Activated CD4-positive, alpha-beta T cell treated with anti-CD3 and anti-CD28 coated beads, Interleukin-10, Interleukin-2, amounts not matched to agents 100 ng/mL and 50 ng/mL, durations not matched to agents 16 hours and 8 hours (primary cell): ENCODE measurements at regions not wholly inside any gene's neighbourhood (a gene's known extent, or its start where the extent isn't known, plus 50 kb on each side); places are given as distances from the start of the nearest gene placed in this dataset.

Source experiments
- DNase-seq: peaks from one replicate; pipeline ENCODE4 v3.0.0-alpha.2; 2020

DNA sequence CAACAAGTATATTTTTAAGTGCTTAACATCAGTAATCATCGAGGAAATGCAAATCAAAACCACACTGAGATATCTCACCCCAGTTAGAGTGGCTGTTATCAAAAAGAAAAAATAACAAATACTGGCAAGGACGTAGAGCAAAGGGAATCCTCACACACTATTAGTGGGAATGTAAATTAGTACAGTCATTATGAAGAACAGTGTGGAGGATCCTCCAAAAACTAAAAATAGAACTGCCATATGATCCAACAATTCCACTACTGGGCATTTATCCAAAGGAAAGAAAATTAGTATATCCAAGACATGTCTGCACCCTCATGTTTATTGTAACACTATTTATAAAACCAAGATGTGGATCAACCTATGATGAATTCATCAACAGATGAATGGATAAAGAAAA, 149.0 kb upstream of the PWP1 start:
- DNase-seq, result no peak

DNA sequence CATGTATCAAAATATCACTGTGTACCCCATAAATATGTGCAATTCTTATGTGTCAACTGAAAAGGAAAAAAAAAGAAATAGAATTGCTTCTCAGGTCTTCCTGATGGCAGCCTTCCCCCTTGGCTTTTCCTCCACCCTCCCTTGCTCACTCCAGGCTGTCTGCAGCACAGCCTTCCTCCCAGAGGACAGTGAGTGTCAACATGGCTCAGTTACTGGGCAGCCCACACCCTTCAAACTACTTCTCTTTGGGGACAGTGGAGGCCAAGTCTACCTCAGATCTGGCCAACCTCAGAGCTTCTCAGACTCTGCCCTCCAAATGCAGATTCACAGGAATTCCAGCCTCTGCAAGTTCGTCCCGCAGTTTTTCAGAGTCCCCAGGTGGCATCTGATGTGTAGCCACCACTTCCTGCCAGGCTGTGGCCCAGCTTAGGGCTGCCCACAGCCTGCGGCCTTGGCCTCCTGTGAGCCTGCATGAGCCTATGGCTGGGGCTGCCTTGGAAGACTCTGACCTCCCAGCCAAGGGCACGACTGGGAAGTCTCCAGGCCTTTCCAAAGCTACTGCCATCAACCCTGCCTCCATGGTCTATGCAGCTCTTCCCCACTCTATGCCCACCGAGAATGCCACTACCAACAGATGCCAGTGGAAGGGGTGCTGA, 148.0 kb upstream of the PWP1 start:
- no peak for DNase-seq

DNA sequence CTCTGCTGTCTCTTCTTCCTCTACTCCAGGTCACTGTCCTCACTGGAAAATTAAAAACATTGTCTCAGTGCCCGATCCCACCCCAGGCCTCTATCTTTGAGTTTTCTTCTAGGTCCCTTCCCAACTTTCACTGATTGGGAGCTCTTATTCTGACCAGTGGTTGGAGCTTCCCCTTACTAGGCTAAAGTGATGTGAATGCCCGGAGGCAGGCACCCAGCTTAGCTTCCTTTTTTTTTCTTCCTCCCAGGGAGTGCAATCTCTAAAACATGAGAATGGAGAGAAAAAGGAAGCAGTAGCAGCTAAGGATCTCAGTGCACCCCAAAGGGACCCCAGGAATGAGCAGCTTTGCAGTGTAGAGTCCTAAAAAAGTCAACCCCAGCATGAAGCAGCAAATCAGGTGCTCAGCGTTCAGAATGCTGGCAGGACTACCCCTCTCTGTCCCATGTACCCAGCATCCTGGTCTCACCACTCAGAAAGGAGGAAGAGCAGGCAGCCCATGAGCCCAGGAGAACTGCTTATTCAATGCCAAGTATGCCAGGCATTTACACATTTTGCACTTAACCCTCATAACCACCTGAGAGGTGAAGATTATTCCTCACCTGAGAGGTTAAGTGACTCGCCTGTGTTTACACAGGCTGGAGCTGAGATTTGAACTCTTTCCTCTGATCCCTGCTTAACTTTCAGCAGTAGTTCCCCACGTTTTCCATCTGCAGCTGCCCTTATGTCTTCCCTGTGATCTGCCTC, 146.2 kb upstream of the PWP1 start:
- no peak for DNase-seq

DNA sequence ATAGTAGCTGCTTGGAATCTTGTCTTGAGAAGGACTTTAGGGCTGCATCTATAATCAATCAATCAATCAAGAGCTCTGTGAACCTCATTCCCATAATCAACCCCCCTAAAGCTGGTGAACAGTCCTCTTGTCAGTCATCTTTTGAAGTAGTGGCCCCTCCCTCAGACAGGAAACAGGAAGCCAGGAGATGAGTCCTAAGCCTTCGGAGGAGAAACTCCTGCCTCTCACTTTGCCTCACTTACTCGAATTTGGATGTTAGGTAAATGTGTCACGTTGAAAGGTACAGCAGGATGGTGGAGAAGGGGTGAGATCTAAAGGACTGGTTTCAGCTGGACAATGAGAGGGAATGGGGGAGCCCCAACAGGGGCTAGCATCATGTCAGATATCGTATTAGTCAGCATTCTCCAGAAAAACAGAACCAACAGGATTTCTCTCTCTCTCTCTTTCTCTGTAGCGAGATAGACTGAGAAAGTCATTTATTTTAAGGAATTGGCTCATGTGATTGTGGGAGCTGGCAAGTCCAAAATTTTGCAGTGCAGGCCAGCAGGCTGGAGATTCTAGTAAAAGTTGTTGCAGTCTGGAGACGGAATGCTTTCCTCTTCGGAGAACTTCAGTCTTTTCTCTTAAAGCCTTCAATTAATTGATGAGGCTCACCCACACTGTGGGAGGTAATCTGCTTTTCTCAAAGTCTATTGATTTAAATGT, 144.4 kb upstream of the PWP1 start:
- no peak for DNase-seq

DNA sequence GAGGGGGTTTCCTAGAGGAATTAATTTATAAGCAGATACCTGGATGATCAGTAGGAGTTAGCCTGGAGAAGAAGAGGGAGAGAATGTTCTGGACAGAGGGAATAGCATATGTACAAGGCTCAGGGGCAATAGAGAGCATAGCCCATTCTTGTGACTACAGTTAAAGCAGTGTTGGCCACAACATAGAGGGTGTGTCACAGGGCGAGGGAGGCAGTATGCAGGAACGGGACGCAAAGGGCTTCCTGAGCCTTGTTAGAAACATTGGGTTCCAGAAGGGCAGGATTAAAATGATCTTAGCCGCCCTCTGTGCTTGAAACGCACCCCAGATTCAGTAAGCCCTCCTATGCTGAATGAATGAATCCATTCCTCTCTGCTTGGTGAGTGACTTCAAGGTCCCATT, 142.2 kb upstream of the PWP1 start:
- DNase-seq, result no peak

DNA sequence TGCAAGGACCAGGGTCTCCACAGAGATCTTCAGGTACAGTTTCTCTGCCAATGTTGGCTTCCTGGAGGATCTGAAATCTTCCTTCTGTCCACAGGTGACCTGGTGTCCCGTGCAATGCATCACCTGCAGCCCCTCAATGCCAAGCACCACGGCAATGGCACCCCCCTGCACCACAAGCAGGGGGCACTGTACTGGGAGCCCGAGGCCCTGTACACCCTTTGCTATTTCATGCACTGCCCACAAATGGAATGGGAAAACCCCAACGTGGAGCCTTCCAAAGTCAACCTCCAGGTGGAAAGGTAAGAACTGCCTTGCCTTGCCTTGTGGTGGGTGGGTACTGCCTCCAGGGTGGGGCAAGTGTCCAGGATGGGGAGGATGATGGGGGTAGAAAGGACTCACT, 141.8 kb upstream of the PWP1 start:
- DNase-seq, result no peak

DNA sequence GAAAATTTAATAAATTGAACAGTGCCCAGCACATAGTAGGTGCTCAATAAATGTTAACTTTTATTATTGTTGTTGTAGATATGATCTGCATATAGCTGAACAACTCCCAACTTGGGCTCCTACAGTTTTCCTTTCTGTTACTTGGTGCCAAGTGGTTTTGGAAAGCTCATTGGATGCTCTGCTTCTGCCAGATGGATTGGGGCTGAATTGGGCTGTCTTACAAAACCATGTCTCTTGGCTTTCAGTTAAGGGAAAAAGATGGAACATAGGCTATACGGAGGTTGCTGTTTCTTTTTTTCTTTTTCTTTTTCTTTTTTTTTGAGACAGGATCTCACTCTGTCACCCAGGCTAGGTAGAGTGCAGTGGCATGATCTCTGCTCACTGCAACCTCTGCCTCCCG, 140.7 kb upstream of the PWP1 start:
- DNase-seq, result no peak

DNA sequence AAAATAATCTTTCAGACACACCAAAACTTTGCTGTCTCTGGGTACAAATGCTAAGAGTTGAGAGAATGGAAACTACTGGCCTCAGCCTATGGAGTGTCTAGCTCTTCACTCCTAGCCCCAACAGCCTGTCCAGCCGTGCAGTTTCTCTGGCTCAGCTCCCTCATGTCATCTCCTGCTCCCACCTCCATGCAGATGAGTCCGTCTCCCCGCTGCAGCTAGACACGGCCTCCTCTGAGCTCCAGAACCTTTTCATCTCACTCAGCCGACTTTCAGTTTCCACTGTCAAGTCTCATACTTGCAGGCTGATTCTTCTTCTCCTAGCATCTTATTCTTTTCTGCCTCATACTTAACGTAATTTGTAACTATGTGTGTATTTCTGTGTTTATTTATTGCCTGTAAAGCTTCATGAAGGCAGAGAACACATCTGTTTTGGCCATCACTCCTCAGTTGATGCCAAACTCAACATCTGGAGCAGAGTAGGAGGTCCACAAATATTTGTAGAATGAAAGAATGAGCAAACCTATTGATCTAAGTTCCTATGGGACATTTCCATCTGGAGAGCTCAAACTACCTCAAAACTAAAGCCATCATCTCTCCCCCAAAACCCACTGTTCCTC, 139.8 kb upstream of the PWP1 start:
- no peak for DNase-seq

DNA sequence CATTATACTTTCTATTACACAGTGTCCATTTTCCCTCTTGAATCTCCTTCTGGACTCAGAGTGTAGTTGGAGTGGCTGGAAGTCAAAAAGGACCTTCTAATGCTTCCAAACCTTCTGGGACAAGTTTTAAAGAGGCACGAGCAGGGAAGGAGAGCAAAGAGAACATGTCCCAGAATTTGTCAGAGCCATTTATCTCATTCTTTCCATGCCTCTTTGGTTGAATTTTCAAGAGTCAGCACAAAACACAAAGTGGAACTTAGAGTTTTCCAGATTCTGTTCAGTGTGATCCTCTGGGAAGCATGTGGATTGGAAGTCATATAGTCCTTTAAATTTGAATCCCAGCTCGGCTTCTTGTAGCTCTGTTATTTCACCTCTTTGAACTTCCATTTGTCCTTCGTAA, 138.2 kb upstream of the PWP1 start:
- DNase-seq, result no peak

DNA sequence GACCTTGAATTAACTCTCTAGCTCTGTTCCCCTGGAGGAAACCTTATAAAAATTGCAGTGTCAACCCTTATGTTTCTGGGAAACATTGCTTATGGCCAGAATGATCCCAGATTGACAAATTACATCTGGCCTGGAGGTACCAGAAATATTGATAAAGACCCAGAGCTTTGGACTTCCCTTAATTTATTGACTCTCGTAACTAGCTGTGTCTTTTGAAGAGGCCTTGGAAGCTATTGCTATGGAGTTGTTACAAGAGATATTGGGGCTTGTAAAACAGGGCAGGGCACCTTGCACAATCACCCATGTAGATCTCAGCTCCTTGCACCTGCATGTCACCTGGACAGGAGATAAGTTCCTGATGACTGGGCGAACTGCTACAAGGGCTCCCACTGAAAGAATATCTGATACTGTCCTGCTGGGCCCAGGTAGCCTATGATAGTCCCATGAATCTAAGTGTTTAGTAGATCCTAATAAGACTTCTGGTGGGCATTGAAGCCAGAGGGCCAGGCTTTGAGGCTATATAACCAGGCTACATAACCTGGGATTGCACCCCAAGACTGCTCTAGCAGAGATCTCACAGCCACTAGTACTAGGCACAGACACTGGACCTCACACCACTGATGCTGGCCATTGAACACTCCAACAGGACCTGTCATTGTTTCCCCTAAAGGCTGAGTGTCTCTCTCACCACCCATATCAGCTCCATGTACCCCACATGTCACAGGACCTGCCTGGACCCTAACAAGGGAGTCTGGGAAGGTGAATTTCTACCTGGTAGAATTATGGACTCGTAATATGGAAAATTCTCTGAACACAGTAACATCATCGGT, 135.7 kb upstream of the PWP1 start:
- DNase-seq, result no peak

DNA sequence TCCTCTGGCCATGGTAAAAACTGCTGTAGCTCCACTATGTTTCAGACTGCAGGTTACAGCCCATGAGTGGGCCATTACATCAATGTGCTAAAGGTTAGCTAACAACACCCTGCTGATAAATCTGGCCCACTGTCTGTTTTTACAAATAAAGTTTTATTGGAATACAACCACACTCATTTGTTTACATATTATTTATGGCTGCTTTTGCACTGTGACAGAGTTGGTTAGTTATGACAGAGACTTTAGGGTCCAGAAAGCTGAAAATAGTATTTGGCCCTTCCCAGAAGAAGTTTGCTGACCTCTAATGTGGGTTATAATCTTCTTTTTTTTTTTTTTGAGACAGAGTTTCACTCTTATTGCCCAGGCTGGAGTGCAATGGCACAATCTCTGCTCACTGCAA, 134.2 kb upstream of the PWP1 start:
- DNase-seq, result no peak

DNA sequence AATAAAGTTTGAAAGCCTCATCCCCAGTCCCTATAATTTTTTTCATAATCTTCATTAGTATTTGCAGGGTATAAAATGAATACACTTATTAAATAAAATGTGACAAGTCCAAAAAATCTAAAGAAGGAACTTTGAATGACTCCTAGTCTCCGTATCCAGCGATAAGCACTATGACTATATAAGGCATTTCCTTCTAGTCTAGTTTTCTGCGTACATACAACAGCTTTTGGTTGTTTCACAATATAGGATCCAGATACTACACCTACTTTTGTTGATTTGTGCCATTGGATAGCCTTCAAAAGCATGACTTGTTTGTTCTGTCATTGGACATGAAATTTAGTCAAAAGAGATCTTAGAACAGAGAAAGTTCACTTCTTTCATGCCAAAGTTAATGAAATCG, 133.3 kb upstream of the PWP1 start:
- no peak for DNase-seq

DNA sequence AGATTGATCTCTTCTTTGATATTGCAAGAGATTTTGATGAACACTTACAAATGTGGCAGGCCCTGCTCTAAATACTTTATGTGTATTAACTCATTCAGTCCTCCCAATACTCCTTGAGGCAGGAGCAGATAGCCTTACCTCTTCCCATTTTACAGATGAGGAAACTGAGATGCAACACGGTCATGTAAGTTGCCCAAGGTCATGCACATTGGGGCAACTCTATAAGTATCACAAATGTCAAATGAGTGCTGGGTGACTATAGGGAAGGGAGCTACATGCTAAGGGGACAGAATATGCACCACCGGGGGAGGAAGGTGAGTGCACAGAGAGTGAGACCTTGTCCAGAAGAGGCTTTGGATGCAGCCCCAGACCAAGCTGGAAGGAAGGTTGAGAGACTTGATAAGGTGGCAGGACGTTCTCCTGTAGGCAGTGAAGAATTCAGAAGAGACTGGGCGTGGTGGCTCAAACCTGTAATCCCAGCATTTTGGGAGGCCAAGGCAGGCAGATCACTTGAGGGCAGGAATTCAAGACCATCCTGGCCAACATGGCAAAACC, 132.3 kb upstream of the PWP1 start:
- DNase-seq, result no peak

DNA sequence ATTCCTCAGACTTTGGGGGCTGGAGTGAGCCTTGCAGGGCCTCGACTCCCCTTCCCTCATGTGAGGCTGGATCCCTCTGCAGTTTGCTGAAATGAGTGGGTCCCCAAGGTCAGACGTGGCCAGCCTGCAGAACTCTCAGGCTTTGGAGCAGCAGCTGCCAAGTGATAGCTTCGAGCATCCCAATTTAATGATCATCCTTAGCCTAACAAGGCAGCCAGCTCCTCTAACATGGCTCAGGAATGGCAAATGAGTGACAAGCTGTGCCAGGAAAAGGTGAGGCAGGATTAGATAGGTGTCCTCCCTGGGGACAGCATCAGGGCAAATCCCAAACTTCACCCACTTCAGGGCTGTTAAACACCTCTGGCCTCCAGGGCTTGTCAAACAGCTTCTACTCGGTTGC, 130.7 kb upstream of the PWP1 start:
- no peak for DNase-seq

DNA sequence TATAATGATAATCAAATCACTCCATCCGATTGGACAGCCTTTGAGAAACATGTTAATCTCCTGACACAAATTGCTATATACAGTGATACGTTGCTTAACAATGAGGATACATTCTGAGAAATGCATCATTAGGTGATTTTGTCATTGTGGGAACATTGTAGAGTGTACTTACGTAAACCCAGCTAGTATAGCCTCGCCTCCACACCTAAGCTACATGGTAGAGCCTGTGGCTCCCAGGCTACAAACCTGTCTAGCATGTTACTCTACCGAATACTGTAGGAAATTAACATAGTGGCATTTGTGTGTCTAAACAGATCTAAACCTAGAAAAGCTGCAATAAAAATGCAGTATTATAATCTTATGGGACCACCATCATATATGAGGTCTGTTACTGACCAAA, 128.6 kb upstream of the PWP1 start:
- no peak for DNase-seq

DNA sequence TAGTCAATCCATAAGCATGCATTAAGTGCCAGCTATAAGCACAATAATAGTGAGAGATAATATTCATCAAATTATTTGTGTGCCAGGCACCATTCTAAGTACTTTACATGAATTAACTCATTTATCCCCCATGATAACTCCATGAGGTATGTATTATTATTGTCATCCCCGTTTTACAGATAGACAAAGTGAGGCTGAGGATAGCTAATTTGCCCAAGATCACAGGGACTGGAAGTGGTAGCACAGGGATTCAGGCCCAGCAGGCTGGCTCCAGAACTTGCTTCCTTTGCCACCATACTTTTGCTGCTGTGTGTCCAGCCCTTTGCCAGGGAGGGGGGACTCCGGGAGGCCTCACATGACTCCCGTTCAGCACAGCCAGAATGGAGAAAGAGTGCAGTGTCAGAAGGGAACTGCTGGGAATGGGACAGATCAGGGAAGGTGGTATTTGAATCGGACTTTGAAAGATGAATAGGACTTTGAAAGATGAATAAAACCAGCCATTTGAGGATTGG, 128.0 kb upstream of the PWP1 start:
- no peak for DNase-seq

DNA sequence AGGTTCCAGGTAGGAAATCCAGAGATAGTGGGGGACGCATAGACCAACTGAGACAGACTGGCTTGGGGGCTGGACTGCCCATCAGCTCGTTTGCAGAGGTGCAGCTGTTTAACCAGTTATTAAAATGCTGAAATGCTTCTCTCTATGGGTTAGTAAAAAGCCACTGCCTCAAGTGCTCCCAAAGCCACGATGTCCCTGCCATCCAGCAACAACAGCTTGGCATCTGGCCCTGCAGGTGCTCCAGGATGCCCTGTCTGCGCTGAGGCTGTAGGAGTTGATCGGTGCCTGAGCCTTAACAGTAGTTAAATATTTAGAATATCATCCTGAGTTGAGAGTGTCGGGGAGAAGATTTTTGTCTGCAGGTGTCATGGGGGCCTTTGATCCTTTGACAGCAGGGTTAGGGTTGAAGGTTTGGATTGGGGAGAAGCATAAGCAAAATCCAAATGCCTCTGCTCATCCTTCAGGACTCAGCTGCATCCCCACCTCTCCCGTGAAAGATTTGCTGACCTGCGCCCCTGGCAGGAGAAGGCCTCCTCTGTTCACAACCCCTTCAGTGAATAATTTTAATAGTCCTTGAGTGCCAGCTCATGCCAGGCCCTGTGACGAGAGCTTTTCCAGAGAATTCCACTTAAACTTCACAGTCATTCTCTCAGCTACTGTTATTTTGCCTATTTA, 127.3 kb upstream of the PWP1 start:
- DNase-seq, result no peak

DNA sequence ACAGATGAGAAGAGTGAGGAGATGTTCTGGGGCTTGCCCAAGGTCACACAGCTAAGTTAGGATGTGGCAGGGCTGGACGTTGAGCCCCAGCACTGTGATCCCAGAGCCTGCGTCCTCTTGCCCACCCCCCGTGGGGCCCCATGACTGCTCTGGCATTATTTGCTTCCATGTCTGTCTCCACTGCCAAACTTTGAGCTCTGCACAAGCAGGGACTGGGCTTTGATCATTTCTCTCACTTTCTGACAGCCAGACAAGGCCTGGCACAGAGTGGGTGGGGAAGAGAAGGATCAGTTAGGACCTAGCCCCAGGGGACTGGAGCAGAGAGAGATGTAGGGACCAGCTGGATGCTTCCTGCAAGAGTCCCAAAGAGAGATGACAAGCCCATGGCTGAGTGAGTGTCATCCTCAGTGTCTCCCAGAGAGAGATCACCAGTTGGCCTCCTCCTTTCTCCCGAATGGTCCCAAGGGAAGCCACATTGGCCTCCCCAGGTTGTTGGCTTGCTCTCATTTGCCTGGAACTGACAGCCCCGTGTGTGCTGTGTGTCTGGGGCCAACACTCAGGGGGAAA, 126.7 kb upstream of the PWP1 start:
- no peak for DNase-seq

DNA sequence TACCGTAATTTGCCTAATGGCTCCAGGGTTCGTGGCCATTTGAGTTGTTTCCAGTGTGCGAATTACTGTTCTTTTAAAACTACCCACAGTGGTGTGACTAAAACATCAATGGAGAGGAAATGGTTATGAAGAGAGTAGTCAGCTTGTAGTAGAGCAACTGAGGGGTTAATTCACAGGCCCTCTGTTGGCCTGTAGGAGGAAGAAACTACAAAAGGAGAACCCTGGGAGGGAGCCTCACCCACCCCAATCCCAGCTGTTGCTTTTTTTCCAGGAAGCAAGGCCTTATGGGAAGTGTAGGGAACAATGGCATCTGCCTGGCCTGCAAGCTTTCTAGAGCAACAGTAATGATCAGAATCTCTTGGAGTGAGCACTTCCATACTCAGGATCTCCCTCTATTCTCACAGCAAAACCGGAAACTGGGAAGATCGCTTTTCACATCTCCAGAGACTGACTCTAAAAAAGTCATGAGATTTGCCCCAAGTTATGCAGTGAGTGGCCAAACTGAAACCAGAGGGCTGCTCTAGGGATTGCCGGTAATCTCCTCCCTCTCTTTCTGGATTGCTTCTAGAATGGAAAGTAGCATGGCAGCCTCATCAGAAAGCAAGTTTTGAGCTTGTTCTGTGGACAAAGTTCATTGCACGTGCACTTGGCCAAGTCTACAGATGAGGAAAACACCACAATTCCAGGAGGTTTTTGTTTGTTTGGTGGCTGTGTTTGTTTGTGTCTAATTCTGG, 125.3 kb upstream of the PWP1 start:
- DNase-seq, result no peak

DNA sequence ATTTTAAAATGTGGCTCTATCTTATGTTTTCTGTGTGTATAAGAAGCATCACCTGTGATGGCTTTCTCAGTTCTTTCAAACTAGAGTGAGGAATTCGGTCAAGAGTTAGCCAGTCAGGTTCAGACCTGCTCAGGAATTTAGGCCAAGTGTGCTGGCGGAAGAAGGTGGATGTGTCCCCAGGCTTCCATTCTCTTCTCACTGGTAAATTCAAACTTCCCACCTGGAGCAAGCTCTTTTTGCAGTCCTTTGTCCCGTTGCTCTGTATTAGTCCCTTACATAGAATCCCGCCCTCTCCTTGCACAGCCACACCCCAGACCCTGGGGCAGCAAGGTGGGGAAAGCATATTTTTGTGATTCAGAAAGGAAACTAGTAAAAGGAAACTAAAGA, 124.7 kb upstream of the PWP1 start:
- no peak for DNase-seq

DNA sequence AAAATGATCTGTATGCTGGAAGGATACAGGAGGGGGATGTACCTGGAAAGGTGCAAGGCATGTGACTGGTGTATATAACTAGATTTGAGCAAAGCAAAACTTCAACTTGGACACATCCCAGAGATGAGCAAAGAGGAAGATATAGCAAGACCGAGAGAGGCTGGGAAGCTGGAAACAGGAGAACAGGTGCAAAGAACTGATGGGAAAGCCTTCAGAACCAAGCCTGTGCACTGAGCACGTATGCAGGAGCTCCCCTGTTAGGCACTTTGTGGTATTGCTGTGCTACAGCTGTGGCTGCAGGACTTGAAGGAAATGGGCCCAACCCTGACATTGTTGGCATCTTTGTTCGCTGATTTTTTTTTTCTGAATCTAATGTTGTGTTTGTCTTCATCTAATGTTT, 120.7 kb upstream of the PWP1 start:
- DNase-seq, result no peak
